Fibroblast of lung (primary cell): ENCODE measurements at regions not wholly inside any gene's neighbourhood (a gene's known extent, or its start where the extent isn't known, plus 50 kb on each side); places are given as distances from the start of the nearest gene placed in this dataset.
A peak's percentile ranks its signal among the peaks of the same experiment; 100 is the strongest.

Experiments
- DNase-seq, 2 donors: peaks; one replicate each; pipeline versions ENCODE4 v3.0.0 to v3.0.0-alpha.2; 2010; ENCODE audit warnings: low read depth in 2 of 2
- H2AFZ ChIP-seq: 2 replicates; pipeline ENCODE4 v1.5.1; 2012; ENCODE audit warnings: low read length, control low read depth, inconsistent platforms
- H3K27ac ChIP-seq: 2 replicates; pipeline ENCODE4 v1.5.1; 2011; ENCODE audit warnings: low read length, control low read depth; ENCODE audit not compliant: insufficient read depth
- H3K27me3 ChIP-seq: 2 replicates; pipeline ENCODE4 v1.5.1; 2011; ENCODE audit warnings: mild to moderate bottlenecking, low read length; ENCODE audit not compliant: control insufficient read depth, insufficient read depth
- H3K36me3 ChIP-seq: 2 replicates; pipeline ENCODE4 v1.5.1; 2011; ENCODE audit warnings: low read length; ENCODE audit not compliant: control insufficient read depth, insufficient read depth
- H3K4me1 ChIP-seq: 2 replicates; pipeline ENCODE4 v1.5.1; 2011; ENCODE audit warnings: low read length; ENCODE audit not compliant: control insufficient read depth, insufficient read depth; ENCODE audit errors: extremely low read depth
- H3K4me2 ChIP-seq: 2 replicates; pipeline ENCODE4 v1.5.1; 2011; ENCODE audit warnings: low read length, control low read depth; ENCODE audit not compliant: insufficient read depth; ENCODE audit errors: extremely low read depth
- H3K4me3 ChIP-seq, 4 experiments: fragments of 200-600 bp in 1 of 4; sonication (generic) in 1 of 4; replicated peaks in 1 of 4; 2 replicates each; pipeline ENCODE4 v1.5.1; 2011 to 2016; ENCODE audit warnings: low read length in 4 of 4, low read depth in 3 of 4, mild to moderate bottlenecking in 3 of 4, control low read depth in 2 of 4, inconsistent platforms in 1 of 4, mixed read lengths in 1 of 4; ENCODE audit not compliant: insufficient read depth in 1 of 4; ENCODE audit errors: control extremely low read depth in 1 of 4
- H3K79me2 ChIP-seq: 2 replicates; pipeline ENCODE4 v1.5.1; 2012; ENCODE audit warnings: mild to moderate bottlenecking, low read length, inconsistent platforms; ENCODE audit not compliant: control insufficient read depth, insufficient read depth
- H3K9ac ChIP-seq: 2 replicates; pipeline ENCODE4 v1.5.1; 2011; ENCODE audit warnings: mild to moderate bottlenecking, low read length, control low read depth; ENCODE audit not compliant: insufficient read depth
- H3K9me3 ChIP-seq: 2 replicates; pipeline ENCODE4 v1.5.1; 2012; ENCODE audit warnings: low read depth, low read length; ENCODE audit not compliant: control insufficient read depth, insufficient read depth
- H4K20me1 ChIP-seq: 2 replicates; pipeline ENCODE4 v1.5.1; 2011; ENCODE audit warnings: low read length; ENCODE audit not compliant: control insufficient read depth, insufficient read depth; ENCODE audit errors: extremely low read depth
- CTCF ChIP-seq, 2 donors: IDR thresholded peaks in 1 of 2; conservative IDR thresholded peaks in 1 of 2; 1 replicate in 1 of 2; 2 replicates in 1 of 2; pipeline ENCODE4 v1.5.1; 2011 to 2012; ENCODE audit warnings: low read length in 2 of 2, control low read depth in 1 of 2, inconsistent platforms in 1 of 2, low read depth in 1 of 2, mild to moderate bottlenecking in 1 of 2
- EZH2 ChIP-seq: IDR thresholded peaks from 2 replicates; pipeline ENCODE4 v1.5.1; 2012; ENCODE audit warnings: low read length, control low read depth, mild to moderate bottlenecking; ENCODE audit errors: missing control alignments

GRCh38 chr2:180630756-180631155 is 349.6 kb upstream of the UBE2E3 start:
- DNase-seq = peak in 1 of 2 donors; percentile 63
- Histone ChIP-seq H2AFZ (no peak overlapping the region), H3K9ac (no peak overlapping the region), H3K4me1 (peaks cover 2% of the 10 kb centered on the region), H3K4me2 (no peak overlapping the region), H3K27ac (no peak overlapping the region), H3K4me3 (no peak overlapping the region), H3K79me2 (no peaks in the 10 kb centered on the region), H3K9me3 (no peaks in the 10 kb centered on the region), H4K20me1 (no peaks in the 10 kb centered on the region), H3K27me3 (no peaks in the 10 kb centered on the region), H3K36me3 (no peaks in the 10 kb centered on the region)
- no peak for TF ChIP-seq CTCF (conservative IDR thresholded peaks at IDR 0.05 in 1 of 2, IDR thresholded peaks at IDR 0.05 in 1 of 2; ENCODE audit: low read depth in 1 of 2, low read length in 2 of 2)
- no peak for TF ChIP-seq EZH2

GRCh38 chr2:180625006-180625844 is 355.2 kb upstream of the UBE2E3 start:
- H3K27me3 ChIP-seq = no peaks in the 10 kb centered on the region
- no peak for TF ChIP-seq CTCF (conservative IDR thresholded peaks at IDR 0.05 in 1 of 2, IDR thresholded peaks at IDR 0.05 in 1 of 2; ENCODE audit: low read depth in 1 of 2, low read length in 2 of 2)
- H2AFZ ChIP-seq = no peak overlapping the region
- no peaks in the 10 kb centered on the region for H3K79me2 ChIP-seq
- no peak overlapping the region for H3K4me3 ChIP-seq
- H4K20me1 ChIP-seq = no peaks in the 10 kb centered on the region
- H3K4me1 ChIP-seq = peaks cover 8% of the 10 kb centered on the region
- DNase-seq = peak; percentile 87 to 94
- no peaks in the 10 kb centered on the region for H3K9me3 ChIP-seq
- H3K27ac ChIP-seq = peak overlapping the region; percentile 13
- no peak overlapping the region for H3K4me2 ChIP-seq
- H3K36me3 ChIP-seq = no peaks in the 10 kb centered on the region
- H3K9ac ChIP-seq = no peak overlapping the region

DNA sequence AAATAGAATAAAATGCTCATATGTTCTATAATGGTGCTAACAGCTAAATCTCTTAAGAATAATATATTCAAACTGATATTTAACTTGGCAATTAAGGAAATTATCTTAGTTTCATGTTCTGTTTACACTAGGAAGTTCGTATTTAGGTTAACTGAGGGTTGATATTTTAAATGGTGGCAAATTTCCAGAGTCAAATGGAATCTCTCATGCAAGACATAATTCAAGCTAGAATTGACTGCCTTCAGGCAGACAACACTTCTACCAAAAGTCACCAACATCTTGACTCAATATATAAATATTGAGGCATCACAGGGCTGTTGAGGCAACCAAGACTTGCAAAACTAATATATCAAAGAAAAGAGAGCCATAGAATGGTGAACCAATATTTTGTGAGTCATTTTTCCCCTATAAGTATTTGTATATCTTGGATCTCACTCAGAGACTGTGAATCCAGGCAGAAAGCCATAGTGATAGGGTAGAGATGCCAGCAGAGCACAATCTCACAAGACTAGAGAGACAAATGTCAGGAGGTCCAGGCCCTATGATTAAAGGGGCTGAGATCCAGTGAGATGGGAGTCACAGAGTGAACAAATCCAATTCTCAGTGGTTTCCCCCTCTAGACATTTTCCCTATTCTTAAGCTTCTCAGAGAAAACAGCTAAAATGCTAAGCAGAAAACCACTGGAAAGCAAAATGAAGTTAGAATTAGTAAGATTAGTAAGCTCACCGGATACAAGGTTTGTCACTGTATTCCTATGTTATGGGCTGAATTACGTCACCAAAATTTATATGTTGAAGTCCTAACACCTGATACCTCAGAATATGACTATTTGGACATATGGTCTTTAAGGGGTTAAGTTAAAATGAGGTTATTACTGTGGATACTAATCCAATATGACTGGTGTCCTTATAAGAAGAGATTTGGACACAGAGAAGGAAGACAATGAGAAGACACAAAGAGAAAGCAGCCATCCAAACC is 358.2 kb upstream of the UBE2E3 start:
- no peak overlapping the region for H3K4me3 ChIP-seq
- H3K27me3 ChIP-seq = no peaks in the 10 kb centered on the region
- TF ChIP-seq CTCF (conservative IDR thresholded peaks at IDR 0.05 in 1 of 2, IDR thresholded peaks at IDR 0.05 in 1 of 2; ENCODE audit: low read depth in 1 of 2, low read length in 2 of 2) (no peak), EZH2 (no peak)
- peaks cover 8% of the 10 kb centered on the region for H3K4me1 ChIP-seq
- H2AFZ ChIP-seq = no peak overlapping the region
- peak; percentile 61 to 90 for DNase-seq
- no peaks in the 10 kb centered on the region for H4K20me1 ChIP-seq
- peak overlapping the region; percentile 59 for H3K4me2 ChIP-seq
- H3K9me3 ChIP-seq = no peaks in the 10 kb centered on the region
- H3K9ac ChIP-seq = no peak overlapping the region
- no peaks in the 10 kb centered on the region for H3K36me3 ChIP-seq
- no peaks in the 10 kb centered on the region for H3K79me2 ChIP-seq
- no peak overlapping the region for H3K27ac ChIP-seq
